IMR-90 (cell line): ENCODE measurements at regions not wholly inside any gene's neighbourhood (a gene's known extent, or its start where the extent isn't known, plus 50 kb on each side); places are given as distances from the start of the nearest gene placed in this dataset.

Source experiments
- ATAC-seq: fragments of 200-7000 bp; cut with Tn5 transposase; 2 replicates; pipeline ENCODE4 v1.9.1; 2020; ENCODE audit warnings: low read depth, mild to moderate bottlenecking, moderate library complexity
- BruUV-seq: library from RNA; stranded (reverse); fragments of 400-500 nt; replicated peaks from 2 replicates; lab custom pipeline; 2021; lab: Mats Ljungman, UMichigan
- CTCF ChIA-PET: fragments of 300-600 bp; formaldehyde crosslinking; extraction: SDS; loops from one replicate; lab custom pipeline; 2021; ENCODE audit warnings: antibody characterized with exemption; lab: Yijun Ruan, JAX
- POLR2A ChIA-PET: fragments of 300-600 bp; sonication (Branson Sonifier 250); formaldehyde crosslinking; loops from one replicate; lab custom pipeline; 2022; ENCODE audit warnings: antibody characterized with exemption; ENCODE audit not compliant: unreplicated experiment; lab: Charles Lee
- DNase-seq: peaks from one replicate; pipeline ENCODE4 v3.0.0; 2013
- H2AFZ ChIP-seq: replicated peaks from 2 replicates; pipeline ENCODE3; 2013; ENCODE audit warnings: low read length, mild to moderate bottlenecking; ENCODE audit not compliant: poor library complexity
- H2AK5ac ChIP-seq: 2 replicates; pipeline ENCODE4 v1.6.1; 2013; ENCODE audit warnings: low read depth, low read length, inconsistent platforms
- H2AK9ac ChIP-seq: replicated peaks from 2 replicates; pipeline ENCODE3; 2013; ENCODE audit warnings: mild to moderate bottlenecking, low read depth, low read length, moderate library complexity; ENCODE audit not compliant: poor library complexity
- H2BK120ac ChIP-seq: 2 replicates; pipeline ENCODE4 v1.6.1; 2013; ENCODE audit warnings: low read depth, low read length, inconsistent platforms
- H2BK15ac ChIP-seq: 3 replicates; pipeline ENCODE4 v1.6.1; 2013; ENCODE audit warnings: low read depth, low read length, inconsistent platforms
- H2BK20ac ChIP-seq: 2 replicates; pipeline ENCODE4 v1.6.1; 2013; ENCODE audit warnings: low read depth, mild to moderate bottlenecking, inconsistent platforms, low read length, moderate library complexity
- H2BK5ac ChIP-seq: 2 replicates; pipeline ENCODE4 v1.6.1; 2013; ENCODE audit warnings: mild to moderate bottlenecking, low read depth, low read length, inconsistent platforms; ENCODE audit not compliant: poor library complexity, severe bottlenecking
- H3K14ac ChIP-seq: replicated peaks from 2 replicates; pipeline ENCODE4 v1.6.1; 2013; ENCODE audit warnings: low read depth, low read length, inconsistent platforms
- H3K18ac ChIP-seq: 2 replicates; pipeline ENCODE4 v1.6.1; 2013; ENCODE audit warnings: low read depth, low read length, control low read depth
- H3K23ac ChIP-seq: 2 replicates; pipeline ENCODE4 v1.6.1; 2013; ENCODE audit warnings: low read depth, low read length, inconsistent platforms
- H3K27ac ChIP-seq: 2 replicates; pipeline ENCODE4 v1.5.1; 2013; ENCODE audit warnings: mild to moderate bottlenecking, control low read depth, low read length; ENCODE audit not compliant: insufficient read depth
- H3K27me3 ChIP-seq: 2 replicates; pipeline ENCODE4 v1.6.1; 2013; ENCODE audit warnings: low read length; ENCODE audit not compliant: control insufficient read depth, insufficient read depth
- H3K36me3 ChIP-seq: 2 replicates; pipeline ENCODE4 v1.6.1; 2013; ENCODE audit warnings: low read length, mixed read lengths; ENCODE audit not compliant: control insufficient read depth, insufficient read depth
- H3K4ac ChIP-seq: 2 replicates; pipeline ENCODE4 v1.6.1; 2013; ENCODE audit warnings: low read depth, low read length, inconsistent platforms
- H3K4me1 ChIP-seq: 2 replicates; pipeline ENCODE4 v1.6.1; 2013; ENCODE audit warnings: low read length, mixed read lengths; ENCODE audit not compliant: control insufficient read depth, insufficient read depth
- H3K4me2 ChIP-seq: 2 replicates; pipeline ENCODE4 v1.6.1; 2013; ENCODE audit warnings: low read depth, mild to moderate bottlenecking, control low read depth, low read length, moderate library complexity
- H3K4me3 ChIP-seq: 2 replicates; pipeline ENCODE4 v1.5.1; 2013; ENCODE audit warnings: low read depth, mild to moderate bottlenecking, control low read depth, low read length, moderate library complexity; ENCODE audit not compliant: insufficient read depth
- H3K56ac ChIP-seq: 2 replicates; pipeline ENCODE4 v1.6.1; 2013; ENCODE audit warnings: low read length, inconsistent platforms; ENCODE audit not compliant: insufficient read depth; ENCODE audit errors: extremely low read depth
- H3K79me1 ChIP-seq, 2 experiments: 2 replicates each; pipeline ENCODE4 v1.6.1; 2013; ENCODE audit warnings: low read length in 2 of 2, inconsistent platforms in 1 of 2, low read depth in 1 of 2
- H3K9ac ChIP-seq: 2 replicates; pipeline ENCODE4 v1.6.1; 2013; ENCODE audit warnings: low read depth, low read length, control low read depth
- H3K9me1 ChIP-seq: 2 replicates; pipeline ENCODE4 v1.6.1; 2013; ENCODE audit warnings: low read length, inconsistent platforms; ENCODE audit not compliant: insufficient read depth
- H3K9me3 ChIP-seq: 2 replicates; pipeline ENCODE4 v1.6.1; 2013; ENCODE audit warnings: low read length; ENCODE audit not compliant: control insufficient read depth, insufficient read depth
- H4K20me1 ChIP-seq: 2 replicates; pipeline ENCODE4 v1.6.1; 2013; ENCODE audit warnings: low read length, inconsistent platforms; ENCODE audit not compliant: insufficient read depth
- H4K5ac ChIP-seq: 2 replicates; pipeline ENCODE4 v1.6.1; 2013; ENCODE audit warnings: mild to moderate bottlenecking, low read depth, low read length, control low read depth
- H4K8ac ChIP-seq, 2 experiments: 2 replicates each; pipeline ENCODE4 v1.6.1; 2013; ENCODE audit warnings: low read depth in 2 of 2, low read length in 2 of 2, control low read depth in 1 of 2, inconsistent platforms in 1 of 2
- H4K91ac ChIP-seq: 2 replicates; pipeline ENCODE4 v1.6.1; 2013; ENCODE audit warnings: low read depth, low read length, inconsistent platforms; ENCODE audit not compliant: insufficient read depth
- BHLHE40 ChIP-seq: fragments of 150-350 bp; IDR thresholded peaks from 2 replicates; pipeline ENCODE4 v1.6.1; 2016; ENCODE audit warnings: mild to moderate bottlenecking, low read depth, low read length
- CEBPB ChIP-seq: IDR thresholded peaks from 2 replicates; pipeline ENCODE4 v1.6.1; 2012; ENCODE audit warnings: low read depth, low read length, improper control_type of control experiment
- CHD1 ChIP-seq: IDR thresholded peaks from 2 replicates; pipeline ENCODE4 v1.6.1; 2012; ENCODE audit warnings: low read depth, low read length, improper control_type of control experiment
- CTCF ChIP-seq: conservative IDR thresholded peaks from 2 replicates; pipeline ENCODE4 v1.5.1; 2012; ENCODE audit warnings: mild to moderate bottlenecking, low read depth, low read length, improper control_type of control experiment
- ELK1 ChIP-seq: fragments of 150-350 bp; IDR thresholded peaks from 2 replicates; pipeline ENCODE4 v1.6.1; 2016; ENCODE audit warnings: low read depth, mild to moderate bottlenecking, low read length, moderate library complexity, borderline replicate concordance
- FOS ChIP-seq: fragments of 150-350 bp; IDR thresholded peaks from 2 replicates; pipeline ENCODE4 v1.6.1; 2016; ENCODE audit warnings: low read depth, low read length
- MAFK ChIP-seq: IDR thresholded peaks from 2 replicates; pipeline ENCODE4 v1.6.1; 2012; ENCODE audit warnings: low read depth, low read length, improper control_type of control experiment
- MAZ ChIP-seq: IDR thresholded peaks from 2 replicates; pipeline ENCODE4 v1.6.1; 2012; ENCODE audit warnings: low read depth, mild to moderate bottlenecking, low read length, improper control_type of control experiment, moderate library complexity, borderline replicate concordance
- MXI1 ChIP-seq: IDR thresholded peaks from 2 replicates; pipeline ENCODE4 v1.6.1; 2012; ENCODE audit warnings: low read depth, mild to moderate bottlenecking, low read length, moderate library complexity, borderline replicate concordance
- NFE2L2 ChIP-seq: fragments of 150-350 bp; IDR thresholded peaks from 2 replicates; pipeline ENCODE4 v1.6.1; 2016; ENCODE audit warnings: low read depth, mild to moderate bottlenecking, low read length
- POLR2A ChIP-seq: IDR thresholded peaks from 2 replicates; pipeline ENCODE4 v1.6.1; 2012; ENCODE audit warnings: mild to moderate bottlenecking, low read depth, low read length
- RAD21 ChIP-seq: IDR thresholded peaks from 2 replicates; pipeline ENCODE4 v1.6.1; 2012; ENCODE audit warnings: low read length, improper control_type of control experiment
- RCOR1 ChIP-seq: IDR thresholded peaks from 2 replicates; pipeline ENCODE4 v1.6.1; 2012; ENCODE audit warnings: mild to moderate bottlenecking, low read length, improper control_type of control experiment; ENCODE audit not compliant: insufficient replicate concordance
- RFX5 ChIP-seq: IDR thresholded peaks from 2 replicates; pipeline ENCODE4 v1.8.0; 2012; ENCODE audit warnings: low read depth, mild to moderate bottlenecking, low read length, moderate library complexity
- SMC3 ChIP-seq: fragments of 150-350 bp; IDR thresholded peaks from 2 replicates; pipeline ENCODE4 v1.6.1; 2016; ENCODE audit warnings: low read depth, mild to moderate bottlenecking, antibody characterized with exemption, low read length, moderate library complexity
- USF2 ChIP-seq: fragments of 150-350 bp; IDR thresholded peaks from 2 replicates; pipeline ENCODE4 v1.6.1; 2017; ENCODE audit warnings: mild to moderate bottlenecking, antibody characterized with exemption, low read length, low read depth
- WGBS, 2 experiments: methylation state at CpG; one replicate each; pipeline versions ENCODE4 v1.1.5 to v1.1.7; 2013; ENCODE audit warnings: missing lambda C conversion rate in 2 of 2; ENCODE audit not compliant: insufficient read length in 1 of 2; ENCODE audit errors: extremely low coverage in 2 of 2; 5-methylcytosine and 5-hydroxymethylcytosine counted together
- dilution Hi-C: fragments of 300-500 bp; cut with HindIII; formaldehyde crosslinking; loops from one replicate; pipeline ENCODE4 v1.14.3; 2018; ENCODE audit warnings: low sequenced_read_pairs; ENCODE audit not compliant: unreplicated experiment
- in situ Hi-C: fragments of 300-500 bp; cut with MboI; formaldehyde crosslinking; loops from 3 replicates; pipeline ENCODE4 v1.14.3; 2019; ENCODE audit warnings: low sequenced_read_pairs, inconsistent platforms, mixed read lengths
- intact Hi-C: fragments of 100-400 bp; cut with micrococcal nuclease; formaldehyde crosslinking; loops from 2 replicates; pipeline ENCODE4 v1.10.0; 2022

GRCh38 chr10:131675104-131675503 is 225.7 kb upstream of the PPP2R2D start:
- Histone ChIP-seq H4K5ac (no peak overlapping the region), H4K8ac (no peak overlapping the region), H2AFZ (no peak overlapping the region), H3K14ac (no peak overlapping the region), H2AK5ac (no peak overlapping the region), H3K4me1 (no peaks in the 10 kb centered on the region), H3K4ac (no peak overlapping the region), H3K27me3 (no peaks in the 10 kb centered on the region), H3K4me3 (no peak overlapping the region), H3K9ac (no peak overlapping the region), H2BK5ac (no peak overlapping the region), H3K4me2 (no peak overlapping the region), H4K20me1 (no peaks in the 10 kb centered on the region), H3K79me1 (no peaks in the 10 kb centered on the region), H4K91ac (no peak overlapping the region), H3K36me3 (no peaks in the 10 kb centered on the region), H2BK120ac (no peak overlapping the region), H3K9me1 (no peaks in the 10 kb centered on the region), H2AK9ac (no peak overlapping the region), H3K23ac (no peak overlapping the region), H3K9me3 (peaks cover 58% of the 10 kb centered on the region), H2BK20ac (no peak overlapping the region), H3K27ac (no peak overlapping the region), H3K56ac (no peak overlapping the region), H3K18ac (no peak overlapping the region), H2BK15ac (no peak overlapping the region)
- in situ Hi-C loops, result no loop called here
- DNase-seq (no peak), ATAC-seq (no peak)
- ChIA-PET CTCF (no interaction called here), POLR2A (no interaction called here)
- BruUV-seq, result no TSS peak
- dilution Hi-C loops, result no loop called here
- TF ChIP-seq POLR2A (no peak), RFX5 (no peak), NFE2L2 (no peak), SMC3 (no peak), MAFK (no peak), RCOR1 (no peak), BHLHE40 (no peak), CHD1 (no peak), MXI1 (no peak), RAD21 (no peak), FOS (no peak), CTCF (no peak), ELK1 (no peak), MAZ (no peak), USF2 (no peak), CEBPB (no peak)
- 40% methylated on average over 2 of the region's 13 CpGs; no CpG with 5 or more reads in 1 of the 2 experiments for WGBS, 2 experiments
- intact Hi-C loops, result no loop called here
